ENCODE measurements at regions not wholly inside any gene's neighbourhood (a gene's known extent, or its start where the extent isn't known, plus 50 kb on each side); places are given as distances from the start of the nearest gene placed in this dataset.

DNA sequence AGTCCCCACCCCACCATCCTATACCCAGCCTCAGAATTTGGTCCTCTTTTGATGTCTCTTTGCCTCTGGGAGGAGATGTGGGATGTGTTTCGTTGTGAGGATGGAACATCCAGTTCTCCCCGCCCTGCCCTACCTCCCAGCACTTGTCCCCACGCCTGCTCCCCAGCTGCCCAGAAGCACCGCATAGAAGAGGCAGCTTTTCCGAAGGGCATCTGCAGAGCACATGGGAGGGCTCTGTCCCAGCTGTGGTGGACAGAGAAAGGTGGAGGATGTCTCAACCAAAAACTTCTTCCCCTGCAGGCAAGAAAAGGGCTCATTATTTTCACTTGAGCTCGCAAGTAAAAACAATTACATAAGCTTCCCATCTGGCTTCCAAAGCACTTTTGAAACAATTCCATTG is 302.6 kb downstream of the PCNX1 start:
- TF ChIP-seq, protein P1, sequence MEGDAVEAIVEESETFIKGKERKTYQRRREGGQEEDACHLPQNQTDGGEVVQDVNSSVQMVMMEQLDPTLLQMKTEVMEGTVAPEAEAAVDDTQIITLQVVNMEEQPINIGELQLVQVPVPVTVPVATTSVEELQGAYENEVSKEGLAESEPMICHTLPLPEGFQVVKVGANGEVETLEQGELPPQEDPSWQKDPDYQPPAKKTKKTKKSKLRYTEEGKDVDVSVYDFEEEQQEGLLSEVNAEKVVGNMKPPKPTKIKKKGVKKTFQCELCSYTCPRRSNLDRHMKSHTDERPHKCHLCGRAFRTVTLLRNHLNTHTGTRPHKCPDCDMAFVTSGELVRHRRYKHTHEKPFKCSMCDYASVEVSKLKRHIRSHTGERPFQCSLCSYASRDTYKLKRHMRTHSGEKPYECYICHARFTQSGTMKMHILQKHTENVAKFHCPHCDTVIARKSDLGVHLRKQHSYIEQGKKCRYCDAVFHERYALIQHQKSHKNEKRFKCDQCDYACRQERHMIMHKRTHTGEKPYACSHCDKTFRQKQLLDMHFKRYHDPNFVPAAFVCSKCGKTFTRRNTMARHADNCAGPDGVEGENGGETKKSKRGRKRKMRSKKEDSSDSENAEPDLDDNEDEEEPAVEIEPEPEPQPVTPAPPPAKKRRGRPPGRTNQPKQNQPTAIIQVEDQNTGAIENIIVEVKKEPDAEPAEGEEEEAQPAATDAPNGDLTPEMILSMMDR (conservative IDR thresholded peaks at IDR 0.05; ENCODE audit: control insufficient read depth, insufficient read depth, low read depth, low read length) = no peak
- H3K4me3 ChIP-seq (ENCODE audit: control insufficient read depth, low read depth, low read length) = no peak overlapping the region
- no peak for DNase-seq (ENCODE audit: low read depth)

DNA sequence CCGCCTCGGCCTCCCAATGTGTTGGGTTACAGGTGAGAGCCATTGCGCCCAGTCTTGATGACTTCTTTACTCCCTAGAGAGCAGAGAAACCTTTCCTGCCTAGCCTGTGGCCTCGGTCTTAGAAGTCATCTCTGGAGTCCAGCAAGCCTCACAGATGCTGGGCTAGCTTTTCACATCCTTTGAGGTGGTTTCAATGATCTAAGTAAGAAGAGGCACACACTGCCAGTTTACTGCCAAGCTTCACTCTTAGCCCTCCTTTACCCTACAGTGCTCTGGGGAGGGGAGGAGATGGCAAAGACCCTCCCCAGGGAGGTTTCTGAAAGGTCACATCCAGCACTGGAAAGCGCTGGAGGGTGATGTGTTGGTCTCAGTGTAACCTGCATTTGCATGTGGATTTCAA is 304.8 kb downstream of the PCNX1 start:
- H3K4me3 ChIP-seq (ENCODE audit: control insufficient read depth, low read depth, low read length) = no peak overlapping the region
- TF ChIP-seq, protein P1 (conservative IDR thresholded peaks at IDR 0.05; ENCODE audit: control insufficient read depth, insufficient read depth, low read depth, low read length) = no peak
- DNase-seq (ENCODE audit: low read depth) = no peak

DNA sequence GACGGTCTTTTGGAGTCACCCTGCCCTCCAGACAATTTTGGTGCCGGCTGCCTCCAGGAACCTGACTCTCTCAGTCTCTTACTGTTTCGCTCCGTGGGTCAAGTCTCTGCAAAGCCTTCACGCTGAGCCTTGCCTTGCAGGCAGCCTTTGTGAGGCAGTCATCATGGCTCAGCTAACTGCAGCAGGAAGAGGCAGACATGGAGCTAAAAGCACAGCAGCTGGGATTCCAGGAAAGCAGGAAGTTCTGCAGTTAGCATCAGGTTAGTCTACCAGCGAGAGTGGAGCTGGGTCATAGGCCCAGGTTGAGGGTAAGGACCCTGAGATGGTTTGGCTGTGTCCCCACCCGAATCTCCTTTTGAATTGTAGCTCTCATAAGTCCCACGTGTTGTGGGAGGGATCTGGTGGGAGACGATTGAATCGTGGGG is 305.4 kb downstream of the PCNX1 start:
- TF ChIP-seq, protein P1 (conservative IDR thresholded peaks at IDR 0.05; ENCODE audit: control insufficient read depth, insufficient read depth, low read depth, low read length) = no peak
- no peak overlapping the region for H3K4me3 ChIP-seq (ENCODE audit: control insufficient read depth, low read depth, low read length)
- no peak for DNase-seq (ENCODE audit: low read depth)

DNA sequence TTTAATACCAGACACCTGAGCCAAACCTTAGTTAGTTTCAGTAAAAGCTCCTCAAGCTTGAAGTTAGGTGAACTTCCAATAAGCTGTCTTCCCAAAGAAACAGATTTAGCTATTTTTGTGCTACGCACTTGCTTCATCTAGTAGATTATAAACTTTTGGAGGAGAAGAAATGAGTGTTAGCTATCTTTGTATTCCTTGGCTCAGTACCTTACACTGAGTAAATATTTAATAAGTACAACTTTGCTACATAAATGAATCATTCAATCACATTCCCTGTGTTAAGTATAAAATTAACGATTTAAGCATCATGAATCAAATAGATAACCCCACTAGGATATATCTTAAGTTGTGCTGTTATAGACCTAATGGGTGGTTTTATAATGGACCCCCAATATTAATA is 307.0 kb downstream of the PCNX1 start:
- DNase-seq (ENCODE audit: low read depth) = no peak
- TF ChIP-seq, protein P1 (conservative IDR thresholded peaks at IDR 0.05; ENCODE audit: control insufficient read depth, insufficient read depth, low read depth, low read length) = no peak

DNA sequence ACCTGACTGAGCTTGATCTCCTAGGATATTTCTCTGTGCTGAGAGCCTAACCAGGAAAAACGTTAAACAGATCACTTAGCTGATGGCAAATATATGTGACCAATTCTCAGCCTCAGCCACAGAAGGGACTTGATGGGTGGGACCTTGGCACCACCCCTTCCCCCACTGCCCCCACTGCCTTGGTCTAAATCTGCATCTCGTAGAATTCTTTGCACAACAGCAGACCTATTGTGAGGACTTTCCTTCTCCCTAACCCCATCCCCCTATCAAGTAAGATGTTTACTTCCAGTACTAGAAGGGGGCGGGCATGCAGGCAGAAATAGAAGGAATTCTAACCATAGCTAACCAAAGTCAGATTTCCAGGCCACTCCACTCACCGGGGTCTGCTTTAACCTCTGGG is 313.2 kb downstream of the PCNX1 start:
- TF ChIP-seq, protein P1 (conservative IDR thresholded peaks at IDR 0.05; ENCODE audit: control insufficient read depth, insufficient read depth, low read depth, low read length) = no peak
- no peak for DNase-seq (ENCODE audit: low read depth)
- no peak overlapping the region for H3K4me3 ChIP-seq (ENCODE audit: control insufficient read depth, low read depth, low read length)

More for the DNA sequence above, 307.0 kb downstream of the PCNX1 start:
- H3K4me3 ChIP-seq (ENCODE audit: control insufficient read depth, low read depth, low read length) = no peak overlapping the region

DNA sequence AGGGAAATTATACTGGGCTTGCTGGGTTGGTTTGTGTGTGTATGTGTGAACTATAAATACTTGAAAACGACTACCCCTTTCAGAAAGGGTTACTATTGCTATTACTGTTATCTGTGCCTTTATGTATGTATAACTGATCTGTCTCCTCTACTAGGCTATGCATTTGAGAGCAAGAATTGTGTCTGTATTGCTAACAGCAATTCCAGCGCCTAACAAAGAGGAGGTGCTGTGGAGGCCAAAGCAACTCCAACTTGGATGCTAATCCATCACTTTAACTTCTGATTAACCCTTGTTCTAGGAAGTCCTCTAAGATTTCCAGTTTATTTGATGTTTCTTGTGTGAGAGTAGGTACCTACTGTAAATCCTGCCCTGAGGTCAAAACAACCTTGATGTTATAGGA is 313.9 kb downstream of the PCNX1 start:
- no peak for DNase-seq (ENCODE audit: low read depth)
- H3K4me3 ChIP-seq (ENCODE audit: control insufficient read depth, low read depth, low read length) = no peak overlapping the region
- TF ChIP-seq, protein P1 (conservative IDR thresholded peaks at IDR 0.05; ENCODE audit: control insufficient read depth, insufficient read depth, low read depth, low read length) = no peak

DNA sequence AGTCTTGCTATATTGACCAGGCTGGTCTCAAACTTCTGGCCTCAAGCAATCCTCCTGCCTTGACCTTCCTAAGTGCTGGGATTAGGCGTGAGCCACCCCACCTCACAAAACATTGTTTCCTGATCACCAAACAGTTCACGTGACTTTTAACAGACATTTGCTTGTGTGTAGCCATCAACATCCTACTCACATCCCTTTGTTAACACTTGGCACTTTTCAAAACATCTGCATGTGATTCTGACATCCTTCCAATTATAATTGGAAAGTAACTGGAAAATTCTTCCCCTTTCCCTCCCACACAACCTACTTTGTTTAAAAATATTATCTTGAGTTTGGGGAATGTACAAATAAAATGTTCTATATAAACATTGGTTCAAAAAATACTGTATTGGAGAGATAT is 317.9 kb downstream of the PCNX1 start:
- TF ChIP-seq, protein P1 (conservative IDR thresholded peaks at IDR 0.05; ENCODE audit: control insufficient read depth, insufficient read depth, low read depth, low read length) = no peak

More for the DNA sequence above, 317.9 kb downstream of the PCNX1 start:
- no peak overlapping the region for H3K4me3 ChIP-seq (ENCODE audit: control insufficient read depth, low read depth, low read length)
- no peak for DNase-seq (ENCODE audit: low read depth)

Measured in fibroblast of mammary gland (primary cell).